HFFc6 (cell line): ENCODE measurements at regions not wholly inside any gene's neighbourhood (a gene's known extent, or its start where the extent isn't known, plus 50 kb on each side); places are given as distances from the start of the nearest gene placed in this dataset.

ENCODE experiments used
- DNase-seq: peaks from one replicate; pipeline ENCODE4 v3.0.0-alpha.2; 2018
- H3K27ac Mint-ChIP-seq: 2 replicates; pipeline ENCODE4 v1.8.0; 2020; ENCODE audit warnings: mild to moderate bottlenecking, mixed read lengths
- H3K27me3 Mint-ChIP-seq: 2 replicates; pipeline ENCODE4 v1.8.0; 2021; ENCODE audit warnings: mild to moderate bottlenecking, moderate library complexity, mixed read lengths; ENCODE audit not compliant: insufficient read depth
- H3K36me3 Mint-ChIP-seq: 2 replicates; pipeline ENCODE4 v1.8.0; 2021; ENCODE audit warnings: low read depth, mixed read lengths
- H3K4me1 Mint-ChIP-seq: 2 replicates; pipeline ENCODE4 v1.8.0; 2020; ENCODE audit warnings: low read depth, mixed read lengths
- H3K4me3 Mint-ChIP-seq: 2 replicates; pipeline ENCODE4 v1.8.0; 2020; ENCODE audit warnings: mild to moderate bottlenecking, moderate library complexity, mixed read lengths
- H3K9me3 Mint-ChIP-seq: 2 replicates; pipeline ENCODE4 v1.8.0; 2020; ENCODE audit warnings: mild to moderate bottlenecking, mixed read lengths
- TF ChIP-seq, protein P1 (sequence below): fragments of 200-600 bp; sonication (generic); IDR thresholded peaks from 2 replicates; pipeline ENCODE4 v1.5.0; 2021; ENCODE audit warnings: antibody characterized with exemption, mild to moderate bottlenecking

- no peak for DNase-seq
- Mint-ChIP-seq H3K9me3 (peaks cover 28% of the 10 kb centered on the region), H3K4me1 (no peaks in the 10 kb centered on the region), H3K27ac (no peak overlapping the region), H3K27me3 (no peaks in the 10 kb centered on the region), H3K36me3 (no peaks in the 10 kb centered on the region), H3K4me3 (no peak overlapping the region)
- TF ChIP-seq, protein P1, sequence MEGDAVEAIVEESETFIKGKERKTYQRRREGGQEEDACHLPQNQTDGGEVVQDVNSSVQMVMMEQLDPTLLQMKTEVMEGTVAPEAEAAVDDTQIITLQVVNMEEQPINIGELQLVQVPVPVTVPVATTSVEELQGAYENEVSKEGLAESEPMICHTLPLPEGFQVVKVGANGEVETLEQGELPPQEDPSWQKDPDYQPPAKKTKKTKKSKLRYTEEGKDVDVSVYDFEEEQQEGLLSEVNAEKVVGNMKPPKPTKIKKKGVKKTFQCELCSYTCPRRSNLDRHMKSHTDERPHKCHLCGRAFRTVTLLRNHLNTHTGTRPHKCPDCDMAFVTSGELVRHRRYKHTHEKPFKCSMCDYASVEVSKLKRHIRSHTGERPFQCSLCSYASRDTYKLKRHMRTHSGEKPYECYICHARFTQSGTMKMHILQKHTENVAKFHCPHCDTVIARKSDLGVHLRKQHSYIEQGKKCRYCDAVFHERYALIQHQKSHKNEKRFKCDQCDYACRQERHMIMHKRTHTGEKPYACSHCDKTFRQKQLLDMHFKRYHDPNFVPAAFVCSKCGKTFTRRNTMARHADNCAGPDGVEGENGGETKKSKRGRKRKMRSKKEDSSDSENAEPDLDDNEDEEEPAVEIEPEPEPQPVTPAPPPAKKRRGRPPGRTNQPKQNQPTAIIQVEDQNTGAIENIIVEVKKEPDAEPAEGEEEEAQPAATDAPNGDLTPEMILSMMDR: no peak
Measured at GRCh38 chr13:107680115-107680514, 535.2 kb downstream of the LIG4 start.

GRCh38 chr13:107678075-107678689, 537.2 kb downstream of the LIG4 start:
- no peak for DNase-seq
- H3K9me3 Mint-ChIP-seq: peaks cover 27% of the 10 kb centered on the region
- TF ChIP-seq, protein P1: no peak
- H3K27me3 Mint-ChIP-seq: no peaks in the 10 kb centered on the region
- H3K4me3 Mint-ChIP-seq: no peak overlapping the region
- H3K36me3 Mint-ChIP-seq: no peaks in the 10 kb centered on the region; the same call in 1 of the 2 replicates
- H3K4me1 Mint-ChIP-seq: no peaks in the 10 kb centered on the region
- H3K27ac Mint-ChIP-seq: no peak overlapping the region

- H3K4me3 Mint-ChIP-seq: no peak overlapping the region
- no peaks in the 10 kb centered on the region for H3K4me1 Mint-ChIP-seq
- no peak for DNase-seq
- peaks cover 44% of the 10 kb centered on the region for H3K9me3 Mint-ChIP-seq
- TF ChIP-seq, protein P1: no peak
- no peak overlapping the region for H3K27ac Mint-ChIP-seq
- H3K27me3 Mint-ChIP-seq: no peaks in the 10 kb centered on the region
- no peaks in the 10 kb centered on the region; the same call in 1 of the 2 replicates for H3K36me3 Mint-ChIP-seq
Measured at GRCh38 chr13:107675847-107676550, 539.3 kb downstream of the LIG4 start.

- Mint-ChIP-seq H3K27me3 (no peaks in the 10 kb centered on the region), H3K9me3 (peaks cover 68% of the 10 kb centered on the region), H3K27ac (no peak overlapping the region), H3K4me3 (no peak overlapping the region), H3K36me3 (no peaks in the 10 kb centered on the region; the same call in 1 of the 2 replicates), H3K4me1 (no peaks in the 10 kb centered on the region)
- TF ChIP-seq, protein P1: no peak
- DNase-seq: no peak
Measured at GRCh38 chr13:107669391-107669993, 545.8 kb downstream of the LIG4 start.

DNA sequence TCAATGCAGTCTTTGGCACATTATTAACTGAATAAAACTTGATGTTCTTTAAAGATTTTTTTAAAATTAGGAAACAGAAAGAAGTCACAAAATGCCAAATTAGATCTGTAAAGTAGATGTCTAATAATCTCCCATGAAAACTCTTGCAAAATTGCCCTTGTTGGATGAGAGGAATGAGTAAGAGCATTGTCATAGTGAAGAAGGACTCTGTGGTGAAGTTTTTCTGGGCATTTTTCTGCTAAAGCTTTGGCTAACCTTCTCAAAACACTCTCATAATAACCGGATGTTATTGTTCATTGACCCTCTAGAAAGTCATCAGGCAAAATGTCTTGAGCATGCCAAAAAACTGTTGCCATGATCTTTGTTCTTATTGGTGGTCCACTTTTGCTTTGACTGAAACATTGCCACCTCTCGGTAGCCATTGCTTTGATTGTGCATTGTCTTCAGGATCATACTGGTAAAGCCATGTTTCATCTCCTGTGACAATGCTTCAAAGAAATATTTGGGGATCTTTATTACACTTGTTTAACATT, 549.3 kb downstream of the LIG4 start:
- H3K4me3 Mint-ChIP-seq: no peak overlapping the region
- H3K4me1 Mint-ChIP-seq: no peaks in the 10 kb centered on the region
- H3K9me3 Mint-ChIP-seq: peaks cover 54% of the 10 kb centered on the region
- no peaks in the 10 kb centered on the region for H3K27me3 Mint-ChIP-seq
- H3K27ac Mint-ChIP-seq: no peak overlapping the region
- no peak for DNase-seq
- no peaks in the 10 kb centered on the region; the same call in 1 of the 2 replicates for H3K36me3 Mint-ChIP-seq
- TF ChIP-seq, protein P1: no peak
